WI38 (cell line): ENCODE measurements at regions not wholly inside any gene's neighbourhood (a gene's known extent, or its start where the extent isn't known, plus 50 kb on each side); places are given as distances from the start of the nearest gene placed in this dataset.

Experiments used
- H3K4me3 ChIP-seq: 2 replicates; pipeline ENCODE4 v1.5.1; 2011; ENCODE audit warnings: low read depth, mild to moderate bottlenecking, control low read depth, low read length
- TF ChIP-seq, protein P1 (sequence below): IDR thresholded peaks from 2 replicates; pipeline ENCODE4 v1.5.1; 2012; ENCODE audit warnings: low read depth, mild to moderate bottlenecking, control low read depth, low read length

DNA sequence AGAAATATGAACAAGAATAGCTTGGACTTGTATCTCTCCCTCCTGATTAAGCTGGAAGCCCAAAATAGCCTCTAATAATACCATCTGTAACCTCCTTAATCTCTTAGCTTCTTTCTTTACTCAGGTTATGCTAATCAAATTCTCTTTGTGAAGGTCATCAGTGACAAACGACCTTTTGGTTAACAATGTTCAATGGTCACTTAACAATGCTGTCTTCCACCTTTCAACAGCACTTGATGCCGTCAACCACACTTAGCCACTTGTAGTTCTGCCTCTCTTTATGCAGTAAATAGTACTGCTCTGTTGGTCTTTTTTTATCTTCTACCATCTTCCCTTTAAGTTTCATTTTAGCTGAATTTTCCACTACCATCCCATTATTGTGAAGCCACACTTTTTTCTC is 476.6 kb upstream of the TGFBR2 start:
- no peak overlapping the region for H3K4me3 ChIP-seq
- TF ChIP-seq, protein P1, sequence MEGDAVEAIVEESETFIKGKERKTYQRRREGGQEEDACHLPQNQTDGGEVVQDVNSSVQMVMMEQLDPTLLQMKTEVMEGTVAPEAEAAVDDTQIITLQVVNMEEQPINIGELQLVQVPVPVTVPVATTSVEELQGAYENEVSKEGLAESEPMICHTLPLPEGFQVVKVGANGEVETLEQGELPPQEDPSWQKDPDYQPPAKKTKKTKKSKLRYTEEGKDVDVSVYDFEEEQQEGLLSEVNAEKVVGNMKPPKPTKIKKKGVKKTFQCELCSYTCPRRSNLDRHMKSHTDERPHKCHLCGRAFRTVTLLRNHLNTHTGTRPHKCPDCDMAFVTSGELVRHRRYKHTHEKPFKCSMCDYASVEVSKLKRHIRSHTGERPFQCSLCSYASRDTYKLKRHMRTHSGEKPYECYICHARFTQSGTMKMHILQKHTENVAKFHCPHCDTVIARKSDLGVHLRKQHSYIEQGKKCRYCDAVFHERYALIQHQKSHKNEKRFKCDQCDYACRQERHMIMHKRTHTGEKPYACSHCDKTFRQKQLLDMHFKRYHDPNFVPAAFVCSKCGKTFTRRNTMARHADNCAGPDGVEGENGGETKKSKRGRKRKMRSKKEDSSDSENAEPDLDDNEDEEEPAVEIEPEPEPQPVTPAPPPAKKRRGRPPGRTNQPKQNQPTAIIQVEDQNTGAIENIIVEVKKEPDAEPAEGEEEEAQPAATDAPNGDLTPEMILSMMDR = no peak

GRCh38 chr3:30130391-30130790 is 476.0 kb upstream of the TGFBR2 start:
- TF ChIP-seq, protein P1 = no peak
- H3K4me3 ChIP-seq = no peak overlapping the region

GRCh38 chr3:30131191-30131590 is 475.2 kb upstream of the TGFBR2 start:
- no peak overlapping the region for H3K4me3 ChIP-seq
- TF ChIP-seq, protein P1 = no peak

GRCh38 chr3:30135190-30135589 is 471.2 kb upstream of the TGFBR2 start:
- TF ChIP-seq, protein P1 = no peak; the same call in 1 of the 2 replicates
- H3K4me3 ChIP-seq = no peak overlapping the region

DNA sequence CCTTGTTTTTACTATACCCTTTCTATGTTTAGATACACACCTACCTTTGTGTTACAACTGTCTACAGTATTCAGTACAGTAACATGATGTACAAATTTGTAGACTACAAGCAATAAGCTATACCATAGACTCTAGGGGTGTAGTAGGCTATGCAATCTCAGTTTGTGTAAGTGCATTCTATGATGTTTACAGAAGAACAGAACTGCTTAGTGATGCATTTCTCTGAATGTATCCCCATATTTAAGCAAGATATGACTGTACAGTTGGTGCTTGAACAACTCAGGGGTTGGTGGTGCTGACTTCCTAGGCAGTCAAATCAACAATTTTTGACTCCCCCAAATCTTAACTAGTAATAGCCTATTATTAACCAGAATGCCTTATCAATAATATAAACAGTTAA is 467.1 kb upstream of the TGFBR2 start:
- TF ChIP-seq, protein P1 = no peak
- H3K4me3 ChIP-seq = no peak overlapping the region

DNA sequence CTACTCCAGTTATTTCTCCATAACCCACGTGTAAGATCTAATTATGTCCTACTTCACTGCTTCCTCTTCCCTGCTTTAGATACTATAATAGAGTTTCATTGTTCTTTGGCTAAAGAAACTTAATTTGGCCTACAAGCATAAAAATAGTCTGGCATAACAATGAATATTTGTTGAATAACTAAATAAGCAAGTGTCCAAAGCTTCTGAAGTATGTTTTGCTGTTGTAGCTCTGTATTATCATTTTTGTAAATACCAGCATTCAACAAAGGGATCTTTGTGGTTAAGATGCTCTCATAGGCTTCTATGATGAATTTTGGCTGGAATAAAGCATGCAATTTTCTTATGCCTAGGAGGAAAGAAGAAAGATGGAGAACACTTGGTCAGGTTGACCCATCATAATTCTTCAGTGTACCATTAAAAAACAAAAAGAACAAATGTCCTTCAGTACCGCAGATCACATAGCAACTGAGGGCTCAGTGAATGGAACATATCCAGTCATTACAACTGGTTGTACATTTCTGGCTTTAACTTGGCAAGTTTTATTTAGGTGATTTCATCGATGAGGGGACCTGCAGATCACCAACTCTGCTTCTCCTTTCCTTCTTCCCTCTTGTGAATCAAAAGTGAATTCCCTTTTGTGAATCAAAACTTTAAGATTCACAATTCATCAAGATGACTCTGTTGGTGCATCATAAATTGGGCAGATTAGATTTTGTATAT is 465.9 kb upstream of the TGFBR2 start:
- TF ChIP-seq, protein P1 = no peak
- no peak overlapping the region for H3K4me3 ChIP-seq

DNA sequence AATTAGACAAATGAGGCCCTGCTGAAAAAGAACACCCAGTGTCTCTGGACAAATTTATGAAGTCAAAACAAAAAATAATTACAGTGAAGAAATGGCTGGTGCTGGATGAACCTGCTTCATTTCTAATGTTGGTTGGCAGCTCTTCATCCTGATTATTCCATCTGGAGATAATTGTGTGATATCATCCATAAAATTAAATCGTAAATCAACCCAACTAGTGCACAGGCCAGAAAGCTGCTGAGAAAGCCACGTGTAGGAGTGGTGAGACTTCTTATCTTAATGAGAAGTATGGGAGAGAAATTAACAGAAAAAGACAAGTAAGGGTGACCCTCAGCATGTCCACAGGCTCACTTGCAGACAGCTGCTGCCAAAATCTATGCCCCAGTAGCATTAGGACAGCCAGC is 465.2 kb upstream of the TGFBR2 start:
- no peak overlapping the region for H3K4me3 ChIP-seq
- TF ChIP-seq, protein P1 = no peak
